ENCODE measurements at regions not wholly inside any gene's neighbourhood (a gene's known extent, or its start where the extent isn't known, plus 50 kb on each side); places are given as distances from the start of the nearest gene placed in this dataset.

DNA sequence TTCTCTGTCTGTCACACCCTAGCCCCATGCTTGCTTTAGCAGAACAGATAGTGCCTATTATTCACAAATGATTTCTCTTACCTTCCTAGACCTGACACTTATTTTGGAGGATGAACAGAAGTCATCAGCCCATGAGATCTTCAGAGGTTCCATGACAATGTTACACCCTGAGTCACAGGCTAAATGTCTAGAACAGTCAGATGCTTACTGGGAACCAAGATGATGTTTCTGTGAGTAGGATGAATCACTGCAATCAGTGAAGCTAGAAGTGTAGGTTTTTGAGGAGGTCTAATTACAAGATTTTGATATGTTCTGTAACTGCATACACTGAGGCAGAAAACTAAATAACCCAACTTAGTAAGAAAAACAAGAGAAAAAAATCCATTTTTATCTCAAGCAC, 123.0 kb upstream of the THUMPD2 start:
- Histone ChIP-seq H3K4me2 (ENCODE audit: insufficient read depth, low read length) (no peak overlapping the region), H4K20me1 (replicated peaks; ENCODE audit: control insufficient read depth, insufficient read depth, low read length) (no peaks in the 10 kb centered on the region), H3K4me1 (replicated peaks in 1 of 2; ENCODE audit: control insufficient read depth in 2 of 2, insufficient read depth in 2 of 2, low read length in 2 of 2) (no peaks in the 10 kb centered on the region), H3K9ac (ENCODE audit: insufficient read depth in 1 of 2, low read depth in 2 of 2, low read length in 2 of 2) (no peak overlapping the region), H3K79me2 (ENCODE audit: control insufficient read depth, insufficient read depth, low read length) (no peaks in the 10 kb centered on the region), H3K27me3 (ENCODE audit: control insufficient read depth in 2 of 2, insufficient read depth in 2 of 2, low read length in 2 of 2) (no peaks in the 10 kb centered on the region), H2AFZ (ENCODE audit: low read depth, low read length) (no peak overlapping the region), H3K4me3 (no peak overlapping the region), H3K9me3 (replicated peaks; ENCODE audit: control insufficient read depth, insufficient read depth, low read depth, low read length) (no peaks in the 10 kb centered on the region), H3K9me1 (ENCODE audit: control insufficient read depth, insufficient read depth, low read length) (no peaks in the 10 kb centered on the region), H3K36me3 (ENCODE audit: control insufficient read depth, insufficient read depth, low read length) (no peaks in the 10 kb centered on the region), H3K27ac (ENCODE audit: extremely low read depth, low read depth, low read length) (no peak overlapping the region)
- in situ Hi-C loops (cut with MboI): loop anchor here (10.0 kb wide), 1 partner anchor 1873 kb away; no protein-coding TSS in a partner anchor
- intact Hi-C loops (cut with micrococcal nuclease): no loop called here
- no peak for FAIRE-seq
- TF ChIP-seq, protein P1, sequence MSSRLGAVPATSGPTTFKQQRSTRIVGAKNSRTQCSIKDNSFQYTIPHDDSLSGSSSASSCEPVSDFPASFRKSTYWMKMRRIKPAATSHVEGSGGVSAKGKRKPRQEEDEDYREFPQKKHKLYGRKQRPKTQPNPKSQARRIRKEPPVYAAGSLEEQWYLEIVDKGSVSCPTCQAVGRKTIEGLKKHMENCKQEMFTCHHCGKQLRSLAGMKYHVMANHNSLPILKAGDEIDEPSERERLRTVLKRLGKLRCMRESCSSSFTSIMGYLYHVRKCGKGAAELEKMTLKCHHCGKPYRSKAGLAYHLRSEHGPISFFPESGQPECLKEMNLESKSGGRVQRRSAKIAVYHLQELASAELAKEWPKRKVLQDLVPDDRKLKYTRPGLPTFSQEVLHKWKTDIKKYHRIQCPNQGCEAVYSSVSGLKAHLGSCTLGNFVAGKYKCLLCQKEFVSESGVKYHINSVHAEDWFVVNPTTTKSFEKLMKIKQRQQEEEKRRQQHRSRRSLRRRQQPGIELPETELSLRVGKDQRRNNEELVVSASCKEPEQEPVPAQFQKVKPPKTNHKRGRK (tag; IDR thresholded peaks at IDR 0.05): no peak
- TF ChIP-seq NUFIP1 (IDR thresholded peaks at IDR 0.05; ENCODE audit: partially characterized antibody): no peak
- TF ChIP-seq SLC30A9 (CRISPR knock-in tag; IDR thresholded peaks at IDR 0.05): no peak
- TF ChIP-seq ZBTB7A (IDR thresholded peaks at IDR 0.05; ENCODE audit: borderline replicate concordance, control insufficient read depth, low read depth, low read length): no peak
- TF ChIP-seq, protein P2, sequence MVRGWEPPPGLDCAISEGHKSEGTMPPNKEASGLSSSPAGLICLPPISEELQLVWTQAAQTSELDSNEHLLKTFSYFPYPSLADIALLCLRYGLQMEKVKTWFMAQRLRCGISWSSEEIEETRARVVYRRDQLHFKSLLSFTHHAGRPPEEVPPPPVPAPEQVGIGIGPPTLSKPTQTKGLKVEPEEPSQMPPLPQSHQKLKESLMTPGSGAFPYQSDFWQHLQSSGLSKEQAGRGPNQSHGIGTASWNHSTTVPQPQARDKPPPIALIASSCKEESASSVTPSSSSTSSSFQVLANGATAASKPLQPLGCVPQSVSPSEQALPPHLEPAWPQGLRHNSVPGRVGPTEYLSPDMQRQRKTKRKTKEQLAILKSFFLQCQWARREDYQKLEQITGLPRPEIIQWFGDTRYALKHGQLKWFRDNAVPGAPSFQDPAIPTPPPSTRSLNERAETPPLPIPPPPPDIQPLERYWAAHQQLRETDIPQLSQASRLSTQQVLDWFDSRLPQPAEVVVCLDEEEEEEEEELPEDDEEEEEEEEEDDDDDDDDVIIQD (CRISPR knock-in tag; IDR thresholded peaks at IDR 0.05): no peak
- no peak for TF ChIP-seq HDAC3 (IDR thresholded peaks at IDR 0.05; ENCODE audit: borderline replicate concordance, partially characterized antibody)
- TF ChIP-seq HCFC1 (IDR thresholded peaks at IDR 0.05; ENCODE audit: low read depth, low read length): no peak
- TF ChIP-seq ETV1 (tag; conservative IDR thresholded peaks at IDR 0.05; ENCODE audit: low read depth): no peak
- TF ChIP-seq GTF2F1 (IDR thresholded peaks at IDR 0.05; ENCODE audit: low read depth, low read length): no peak
- DNase-seq (ENCODE audit: extremely low read depth in 1 of 4, low spot score in 3 of 4): no peak
- ChIA-PET POLR2A (no interaction called here), CTCF (ENCODE audit: low intra/inter-chr PET ratio) (no interaction called here)
- ATAC-seq: no peak
- no TSS peak for BruUV-seq (replicated peaks)
